BLaER1 (cell line): ENCODE measurements at regions not wholly inside any gene's neighbourhood (a gene's known extent, or its start where the extent isn't known, plus 50 kb on each side); places are given as distances from the start of the nearest gene placed in this dataset.
A peak's percentile ranks its signal among the peaks of the same experiment; 100 is the strongest.
"Not testable (repeated sequence)": the region's sequence is repeated elsewhere in the genome, so short reads cannot be mapped to it uniquely, and the experiment has no call there.

Experiments
- H3K27ac ChIP-seq: shearing (Covaris generic); formaldehyde crosslinking; 2 replicates; pipeline ENCODE4 v1.8.1; 2022
- H3K27me3 ChIP-seq: shearing (Covaris generic); formaldehyde crosslinking; 2 replicates; pipeline ENCODE4 v1.8.1; 2022
- H3K36me3 ChIP-seq: shearing (Covaris generic); formaldehyde crosslinking; 2 replicates; pipeline ENCODE4 v1.8.1; 2022
- H3K4me1 ChIP-seq: shearing (Covaris generic); formaldehyde crosslinking; 2 replicates; pipeline ENCODE4 v1.8.1; 2022
- H3K4me2 ChIP-seq: shearing (Covaris generic); formaldehyde crosslinking; 2 replicates; pipeline ENCODE4 v1.8.1; 2022
- H3K4me3 ChIP-seq: shearing (Covaris generic); formaldehyde crosslinking; 2 replicates; pipeline ENCODE4 v1.8.1; 2022
- H3K9ac ChIP-seq: shearing (Covaris generic); formaldehyde crosslinking; 2 replicates; pipeline ENCODE4 v1.8.1; 2022
- H3K9me3 ChIP-seq: shearing (Covaris generic); formaldehyde crosslinking; 2 replicates; pipeline ENCODE4 v1.8.1; 2022
- H4K20me1 ChIP-seq: shearing (Covaris generic); formaldehyde crosslinking; 2 replicates; pipeline ENCODE4 v1.8.1; 2022
- Cebpa-rat ChIP-seq: shearing (Covaris generic); IDR thresholded peaks from 2 replicates; pipeline ENCODE4 v1.8.1; 2022

DNA sequence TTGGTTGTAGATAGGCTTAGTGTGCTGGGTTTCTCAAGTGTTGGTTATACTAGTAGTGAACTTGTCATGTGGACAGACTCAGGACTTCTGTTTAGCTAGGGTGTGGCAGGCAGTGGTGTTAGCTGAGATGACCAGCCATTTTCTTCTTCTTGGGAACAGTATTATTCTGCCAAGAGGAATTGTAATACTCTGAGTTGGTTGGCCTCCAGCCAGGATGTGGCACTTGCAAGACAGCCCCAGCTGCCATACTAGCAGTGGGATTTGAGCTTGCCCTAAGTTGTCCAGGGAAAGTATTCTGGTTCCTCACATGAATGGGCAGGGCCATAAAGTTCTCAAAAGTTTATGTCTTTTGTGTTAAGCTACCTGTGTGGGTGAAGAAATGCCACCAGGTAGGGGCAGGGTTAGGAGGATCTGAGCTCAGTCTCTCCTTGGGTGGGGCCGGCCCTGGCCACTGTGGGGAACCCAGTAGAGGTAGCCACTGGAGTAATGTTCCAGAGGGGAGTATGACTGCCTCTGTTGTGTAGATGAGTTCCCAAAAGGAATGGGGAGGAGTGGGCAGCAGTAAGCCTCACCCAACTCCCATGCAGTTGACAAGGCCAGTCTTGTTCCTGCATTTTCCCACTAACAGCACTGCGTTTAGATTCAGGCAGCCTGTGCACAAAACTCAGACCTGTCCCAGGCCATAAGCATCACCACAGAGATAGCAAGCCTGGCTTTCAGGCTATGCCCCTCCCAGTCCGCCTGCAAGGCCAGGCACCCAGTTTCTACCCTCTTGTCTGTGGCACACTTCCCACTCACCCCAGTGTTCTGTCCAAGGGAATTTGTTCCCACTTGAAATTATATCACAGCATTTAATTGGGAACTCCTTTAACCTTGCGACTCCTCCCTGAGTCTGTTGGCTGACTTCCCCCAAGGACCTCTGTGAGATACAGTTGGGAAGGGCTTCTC lies 250.7 kb downstream of the ANXA1 start:
- Histone ChIP-seq H3K36me3 (no peaks in the 10 kb centered on the region), H3K4me1 (no peaks in the 10 kb centered on the region), H4K20me1 (no peaks in the 10 kb centered on the region), H3K4me3 (no peak overlapping the region), H3K27me3 (no peaks in the 10 kb centered on the region), H3K4me2 (no peak overlapping the region), H3K9me3 (no peaks in the 10 kb centered on the region), H3K9ac (no peak overlapping the region), H3K27ac (no peak overlapping the region)
- TF ChIP-seq Cebpa-rat = no peak

DNA sequence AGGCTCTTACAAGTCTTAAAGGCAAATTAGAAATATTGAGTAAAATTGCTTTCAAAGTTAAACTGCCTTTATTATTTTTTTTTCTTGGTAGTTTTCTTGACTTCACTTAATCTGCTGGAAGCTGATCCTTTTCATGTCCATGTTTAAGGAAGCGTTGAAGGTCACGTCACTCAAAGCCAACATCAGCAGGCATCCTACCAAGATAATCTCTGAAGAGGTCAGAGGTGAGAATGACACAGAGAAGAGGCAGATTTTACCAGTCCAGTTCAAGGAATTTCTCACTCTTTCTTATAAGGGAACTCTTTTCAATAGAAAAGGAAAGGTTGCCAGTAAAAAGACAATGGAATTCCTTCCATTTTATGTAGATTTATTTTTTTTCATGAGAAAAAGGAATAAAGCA lies 259.8 kb downstream of the ANXA1 start:
- Histone ChIP-seq H4K20me1 (no peaks in the 10 kb centered on the region), H3K9me3 (no peaks in the 10 kb centered on the region), H3K4me3 (no peak overlapping the region), H3K27me3 (no peaks in the 10 kb centered on the region), H3K4me1 (no peaks in the 10 kb centered on the region), H3K4me2 (no peak overlapping the region), H3K27ac (no peak overlapping the region), H3K9ac (no peak overlapping the region), H3K36me3 (no peaks in the 10 kb centered on the region)
- TF ChIP-seq Cebpa-rat = no peak

DNA sequence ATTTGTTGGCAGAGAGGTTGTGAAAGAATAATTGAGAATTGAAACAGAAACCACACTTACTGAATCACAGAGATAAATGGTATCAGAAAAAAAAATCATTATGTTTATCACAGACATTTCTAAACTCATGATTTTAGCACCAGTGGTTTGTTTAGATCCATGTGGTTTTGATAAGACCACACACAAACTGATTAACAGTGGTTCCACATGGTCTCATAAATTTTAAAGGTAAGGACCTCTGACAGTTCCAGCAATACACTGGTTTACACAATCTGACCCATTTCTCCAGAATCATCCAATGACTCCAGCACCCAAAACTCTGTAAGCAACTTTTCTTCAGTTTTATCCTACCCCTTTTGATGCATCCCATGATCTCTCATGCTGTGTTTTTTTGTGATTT lies 261.2 kb downstream of the ANXA1 start:
- Histone ChIP-seq H3K9me3 (no peaks in the 10 kb centered on the region), H4K20me1 (no peaks in the 10 kb centered on the region), H3K4me2 (no peak overlapping the region), H3K4me1 (no peaks in the 10 kb centered on the region), H3K27me3 (no peaks in the 10 kb centered on the region), H3K4me3 (no peak overlapping the region), H3K36me3 (no peaks in the 10 kb centered on the region), H3K9ac (no peak overlapping the region), H3K27ac (no peak overlapping the region)
- TF ChIP-seq Cebpa-rat = no peak

DNA sequence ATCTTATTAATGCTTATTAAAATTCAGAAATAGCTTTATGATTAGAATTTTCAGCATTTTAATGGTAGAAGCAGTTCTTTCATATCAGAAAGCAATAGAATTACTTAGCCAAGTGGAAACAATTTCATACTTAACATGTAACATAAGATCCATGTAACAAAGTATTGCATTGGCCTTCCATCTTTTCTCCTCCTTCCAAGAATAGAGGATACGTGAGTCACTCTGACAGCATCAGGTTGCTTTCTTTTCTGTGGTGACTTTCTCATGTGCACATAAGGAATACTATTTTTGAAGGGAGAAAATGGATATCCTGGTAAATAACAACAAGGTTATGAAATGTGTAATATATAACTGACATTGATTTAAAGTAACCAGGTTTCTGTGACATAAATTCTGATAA lies 272.2 kb downstream of the ANXA1 start:
- Histone ChIP-seq H3K9me3 (no peaks in the 10 kb centered on the region), H3K4me1 (no peaks in the 10 kb centered on the region), H3K4me3 (no peak overlapping the region), H3K4me2 (no peak overlapping the region), H3K27me3 (no peaks in the 10 kb centered on the region), H4K20me1 (no peaks in the 10 kb centered on the region), H3K27ac (no peak overlapping the region), H3K9ac (no peak overlapping the region), H3K36me3 (no peaks in the 10 kb centered on the region)
- TF ChIP-seq Cebpa-rat = no peak

DNA sequence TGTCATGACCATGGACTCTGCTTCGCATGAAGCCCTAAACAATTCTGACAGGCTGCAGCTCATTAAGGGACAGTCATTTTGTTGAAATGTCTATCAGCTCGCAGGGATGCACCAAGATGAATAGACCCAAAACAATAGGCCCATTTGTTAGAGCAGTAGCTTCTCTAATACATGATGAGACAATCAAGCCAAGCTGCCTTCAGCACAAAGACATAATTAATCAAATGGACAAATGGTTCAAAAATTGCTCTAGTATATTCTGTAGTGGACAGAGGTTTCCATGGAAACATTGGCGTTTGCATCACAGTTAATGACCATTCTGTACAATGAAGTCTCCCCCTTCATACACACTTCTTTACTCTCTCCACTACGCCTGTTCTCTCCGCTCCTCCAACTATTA lies 274.6 kb downstream of the ANXA1 start:
- H3K27me3 ChIP-seq = no peaks in the 10 kb centered on the region
- no peaks in the 10 kb centered on the region for H3K4me1 ChIP-seq
- no peaks in the 10 kb centered on the region for H4K20me1 ChIP-seq
- H3K9me3 ChIP-seq = no peaks in the 10 kb centered on the region
- H3K4me2 ChIP-seq = no peak overlapping the region
- no peak for TF ChIP-seq Cebpa-rat
- H3K4me3 ChIP-seq = no peak overlapping the region
- no peaks in the 10 kb centered on the region for H3K36me3 ChIP-seq
- no peak overlapping the region for H3K9ac ChIP-seq
- no peak overlapping the region for H3K27ac ChIP-seq

DNA sequence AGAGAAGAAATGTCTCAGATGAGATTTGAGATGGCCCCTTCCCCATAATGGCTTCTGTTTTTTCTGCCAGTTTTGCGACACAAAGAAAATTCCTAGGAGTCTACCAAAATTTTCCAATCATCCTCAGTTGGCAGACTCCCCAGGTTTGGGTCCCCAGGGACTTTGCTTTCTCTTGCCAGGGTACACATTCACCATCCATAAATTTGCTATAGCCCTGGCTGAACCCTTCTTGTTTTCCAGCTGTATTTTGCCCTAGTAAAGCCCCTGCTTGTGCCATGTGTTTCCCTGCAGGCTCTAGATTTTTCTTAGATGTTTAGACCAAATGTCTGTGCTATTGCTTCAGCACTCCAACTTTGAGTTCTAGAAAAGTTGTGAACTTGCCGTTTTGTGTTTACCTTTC lies 283.2 kb downstream of the ANXA1 start:
- Histone ChIP-seq H3K36me3 (no peaks in the 10 kb centered on the region), H3K4me3 (no peak overlapping the region), H3K9ac (no peak overlapping the region), H3K27ac (no peak overlapping the region), H4K20me1 (no peaks in the 10 kb centered on the region), H3K9me3 (no peaks in the 10 kb centered on the region), H3K4me2 (no peak overlapping the region), H3K27me3 (no peaks in the 10 kb centered on the region), H3K4me1 (peaks cover 12% of the 10 kb centered on the region)
- no peak for TF ChIP-seq Cebpa-rat

GRCh38 chr9:73437758-73438157 lies 286.1 kb downstream of the ANXA1 start:
- Histone ChIP-seq H3K4me2 (peak overlapping the region; percentile 35), H3K4me3 (no peak overlapping the region), H3K27me3 (no peaks in the 10 kb centered on the region), H3K9ac (no peak overlapping the region), H3K9me3 (no peaks in the 10 kb centered on the region), H3K4me1 (peaks cover 12% of the 10 kb centered on the region), H3K27ac (no peak overlapping the region), H3K36me3 (no peaks in the 10 kb centered on the region), H4K20me1 (no peaks in the 10 kb centered on the region)
- TF ChIP-seq Cebpa-rat = no peak

- H3K4me3 ChIP-seq = not testable (repeated sequence)
Measured at GRCh38 chr9:73439839-73440238, 288.2 kb downstream of the ANXA1 start.

DNA sequence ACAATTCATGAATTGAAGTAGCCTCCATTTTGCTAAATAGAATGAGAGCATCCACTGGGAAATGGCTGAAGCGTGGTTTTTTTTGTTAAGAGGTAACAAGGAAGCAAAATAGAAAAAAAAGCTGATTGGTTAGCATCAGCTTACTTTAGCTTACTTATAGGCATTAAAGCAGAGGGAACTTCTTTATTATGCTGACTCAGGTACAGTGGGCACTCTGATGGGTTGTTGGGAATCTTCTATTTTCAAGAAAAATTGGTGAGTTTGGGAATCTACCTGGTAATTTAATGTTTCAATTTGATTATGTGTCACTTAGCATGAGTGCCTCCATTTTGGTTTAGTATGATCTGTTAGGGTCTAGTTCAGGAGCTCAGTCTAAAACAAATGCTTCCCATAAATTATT lies 289.6 kb downstream of the ANXA1 start:
- H3K9ac ChIP-seq = no peak overlapping the region
- no peak for TF ChIP-seq Cebpa-rat
- H3K4me2 ChIP-seq = no peak overlapping the region
- peaks cover 12% of the 10 kb centered on the region for H3K4me1 ChIP-seq
- no peak overlapping the region for H3K4me3 ChIP-seq
- H3K27me3 ChIP-seq = no peaks in the 10 kb centered on the region
- no peaks in the 10 kb centered on the region for H3K36me3 ChIP-seq
- H3K27ac ChIP-seq = no peak overlapping the region
- no peaks in the 10 kb centered on the region for H3K9me3 ChIP-seq
- no peaks in the 10 kb centered on the region for H4K20me1 ChIP-seq

More at GRCh38 chr9:73439839-73440238, 288.2 kb downstream of the ANXA1 start:
- H3K27me3 ChIP-seq, H3K9ac ChIP-seq, H4K20me1 ChIP-seq, H3K4me2 ChIP-seq, H3K27ac ChIP-seq, H3K36me3 ChIP-seq, H3K9me3 ChIP-seq: not testable (repeated sequence)
- H3K4me1 ChIP-seq = peaks cover 12% of the 10 kb centered on the region

DNA sequence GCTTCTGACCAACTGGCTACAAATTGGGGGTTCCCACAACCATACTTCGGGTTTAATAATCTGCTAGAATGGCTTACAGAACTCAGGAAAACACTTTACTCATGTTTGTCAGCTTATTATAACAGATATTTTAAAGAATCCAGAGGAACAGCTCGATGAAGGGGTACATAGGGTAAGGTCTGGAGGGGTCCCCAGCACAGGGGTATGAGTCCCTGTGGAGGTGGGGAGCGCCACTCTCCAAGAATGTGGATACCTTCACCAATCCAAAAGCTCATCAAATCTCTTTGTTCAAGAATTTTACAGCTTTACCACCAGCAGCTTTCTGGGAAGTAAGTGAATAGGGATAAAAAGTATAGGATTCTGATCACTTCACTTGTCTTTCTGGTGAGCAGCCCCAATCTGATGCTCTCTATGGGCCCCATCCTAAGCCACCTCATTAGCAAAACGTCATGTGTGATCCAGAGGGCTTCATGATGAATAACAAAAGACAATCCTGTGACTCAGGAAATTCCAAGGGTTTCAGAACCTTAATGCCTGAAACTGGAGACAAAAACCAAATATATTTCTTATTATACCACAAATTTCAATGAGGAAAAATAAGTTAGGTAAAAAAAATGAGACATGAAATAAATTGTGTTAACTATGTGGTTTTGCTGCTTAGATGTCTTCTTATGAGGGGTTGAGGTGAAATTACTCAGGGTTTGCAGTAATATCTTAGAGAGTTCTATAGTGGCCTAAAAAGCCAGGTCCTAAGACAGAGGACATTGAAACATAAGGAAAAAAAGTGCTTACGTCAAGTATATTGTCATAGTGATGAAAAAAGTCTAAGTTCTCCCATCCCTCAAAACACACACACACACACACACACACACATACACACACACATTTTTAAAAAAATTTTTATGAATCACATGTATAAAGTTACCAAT lies 290.5 kb downstream of the ANXA1 start:
- no peak for TF ChIP-seq Cebpa-rat
- H3K27me3 ChIP-seq = no peaks in the 10 kb centered on the region
- H3K9ac ChIP-seq = no peak overlapping the region
- no peak overlapping the region for H3K4me3 ChIP-seq
- H4K20me1 ChIP-seq = no peaks in the 10 kb centered on the region
- H3K9me3 ChIP-seq = no peaks in the 10 kb centered on the region
- no peak overlapping the region for H3K27ac ChIP-seq
- peaks cover 12% of the 10 kb centered on the region for H3K4me1 ChIP-seq
- no peaks in the 10 kb centered on the region for H3K36me3 ChIP-seq
- no peak overlapping the region for H3K4me2 ChIP-seq
